HUES64 (cell line): ENCODE measurements at regions not wholly inside any gene's neighbourhood (a gene's known extent, or its start where the extent isn't known, plus 50 kb on each side); places are given as distances from the start of the nearest gene placed in this dataset.

ENCODE experiments used
- H3K27ac ChIP-seq: 2 replicates; pipeline ENCODE4 v1.7.0; 2013; ENCODE audit warnings: low read depth, low read length, inconsistent platforms
- H3K27me3 ChIP-seq: 2 replicates; pipeline ENCODE4 v1.6.1; 2013; ENCODE audit warnings: mild to moderate bottlenecking, low read length; ENCODE audit not compliant: insufficient read depth
- H3K36me3 ChIP-seq: 2 replicates; pipeline ENCODE4 v1.6.1; 2013; ENCODE audit warnings: mild to moderate bottlenecking, low read length; ENCODE audit not compliant: insufficient read depth
- H3K4me1 ChIP-seq: 2 replicates; pipeline ENCODE4 v1.6.1; 2013; ENCODE audit warnings: mild to moderate bottlenecking, low read length, moderate library complexity; ENCODE audit not compliant: insufficient read depth
- H3K4me3 ChIP-seq: 2 replicates; pipeline ENCODE4 v1.5.1; 2013; ENCODE audit warnings: mild to moderate bottlenecking, low read length, moderate library complexity
- H3K9ac ChIP-seq: 2 replicates; pipeline ENCODE4 v1.6.1; 2013; ENCODE audit warnings: mild to moderate bottlenecking, low read depth, low read length
- H3K9me3 ChIP-seq: 2 replicates; pipeline ENCODE4 v1.6.1; 2013; ENCODE audit warnings: low read depth, low read length; ENCODE audit not compliant: insufficient read depth
- WGBS: fragments of 150-250, 120-280 bp; methylation state at CpG from one replicate; pipeline ENCODE4 v1.1.7; 2013; ENCODE audit warnings: missing lambda C conversion rate; 5-methylcytosine and 5-hydroxymethylcytosine counted together

GRCh38 chr4:137601934-137602333 lies 69.6 kb upstream of the PCDH18 start:
- Histone ChIP-seq H3K27ac (no peak overlapping the region), H3K36me3 (no peaks in the 10 kb centered on the region), H3K9ac (no peak overlapping the region), H3K4me1 (no peaks in the 10 kb centered on the region), H3K27me3 (no peaks in the 10 kb centered on the region), H3K4me3 (no peak overlapping the region), H3K9me3 (no peaks in the 10 kb centered on the region)
- 100% methylated on average over 1 of the region's 1 CpG for WGBS

- no peaks in the 10 kb centered on the region for H3K27me3 ChIP-seq
- no peak overlapping the region for H3K9ac ChIP-seq
- H3K9me3 ChIP-seq, result no peaks in the 10 kb centered on the region
- H3K4me3 ChIP-seq, result no peak overlapping the region
- no peak overlapping the region for H3K27ac ChIP-seq
- no peaks in the 10 kb centered on the region for H3K36me3 ChIP-seq
- 88% methylated on average over 1 of the region's 1 CpG for WGBS
- H3K4me1 ChIP-seq, result no peaks in the 10 kb centered on the region
These were observed 67.4 kb upstream of the PCDH18 start for GRCh38 chr4:137599734-137600133.

GRCh38 chr4:137597752-137598430 lies 65.6 kb upstream of the PCDH18 start:
- Histone ChIP-seq H3K9ac (no peak overlapping the region), H3K4me1 (no peaks in the 10 kb centered on the region), H3K27ac (no peak overlapping the region), H3K27me3 (no peaks in the 10 kb centered on the region), H3K4me3 (no peak overlapping the region), H3K9me3 (no peaks in the 10 kb centered on the region), H3K36me3 (no peaks in the 10 kb centered on the region)
- 87% methylated on average over 3 of the region's 3 CpGs for WGBS

GRCh38 chr4:137587796-137588195 lies 55.5 kb upstream of the PCDH18 start:
- no peaks in the 10 kb centered on the region for H3K9me3 ChIP-seq
- no peak overlapping the region for H3K27ac ChIP-seq
- H3K36me3 ChIP-seq, result no peaks in the 10 kb centered on the region
- no peak overlapping the region for H3K9ac ChIP-seq
- H3K27me3 ChIP-seq, result no peaks in the 10 kb centered on the region
- no peak overlapping the region for H3K4me3 ChIP-seq
- H3K4me1 ChIP-seq, result peaks cover 4% of the 10 kb centered on the region; the same call in 1 of the 2 replicates
- 100% methylated on average over 1 of the region's 1 CpG for WGBS

DNA sequence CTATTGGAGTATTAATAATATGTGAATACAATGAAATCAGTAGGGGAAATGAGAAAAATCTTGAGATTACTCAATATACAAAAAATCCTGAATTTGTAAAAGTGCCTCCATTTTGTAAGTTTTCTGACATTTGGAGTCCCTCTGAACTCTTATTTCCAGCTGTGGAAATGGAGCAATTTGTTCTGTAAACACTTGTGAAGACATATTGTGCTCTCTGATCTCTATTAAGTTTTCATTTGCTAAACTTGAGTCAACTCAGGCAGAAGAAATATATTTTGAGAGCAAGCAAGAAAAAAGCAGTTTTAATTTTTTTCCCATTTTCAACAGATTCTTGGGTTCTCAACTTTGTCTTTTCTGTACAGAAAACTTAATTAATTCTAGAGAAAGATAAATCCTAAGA lies 51.4 kb upstream of the PCDH18 start:
- H3K4me1 ChIP-seq, result peaks cover 4% of the 10 kb centered on the region; the same call in 1 of the 2 replicates
- H3K4me3 ChIP-seq, result no peak overlapping the region
- no peaks in the 10 kb centered on the region for H3K36me3 ChIP-seq
- H3K27me3 ChIP-seq, result no peaks in the 10 kb centered on the region
- H3K27ac ChIP-seq, result no peak overlapping the region
- no peak overlapping the region for H3K9ac ChIP-seq
- no peaks in the 10 kb centered on the region for H3K9me3 ChIP-seq
